Rectal smooth muscle tissue (tissue), 1 donor: ENCODE measurements at regions not wholly inside any gene's neighbourhood (a gene's known extent, or its start where the extent isn't known, plus 50 kb on each side); places are given as distances from the start of the nearest gene placed in this dataset.
"Not testable (repeated sequence)": the region's sequence is repeated elsewhere in the genome, so short reads cannot be mapped to it uniquely, and the experiment has no call there.

Source experiments
- H3K27ac ChIP-seq: one replicate; pipeline ENCODE4 v1.7.0; 2013; ENCODE audit warnings: low read depth, low read length, inconsistent platforms
- H3K27me3 ChIP-seq: one replicate; pipeline ENCODE4 v1.7.0; 2013; ENCODE audit warnings: low read length; ENCODE audit not compliant: control insufficient read depth, insufficient read depth
- H3K36me3 ChIP-seq: one replicate; pipeline ENCODE4 v1.7.0; 2013; ENCODE audit warnings: low read length; ENCODE audit not compliant: control insufficient read depth, insufficient read depth
- H3K4me1 ChIP-seq: one replicate; pipeline ENCODE4 v1.7.0; 2013; ENCODE audit warnings: low read length; ENCODE audit not compliant: control insufficient read depth, insufficient read depth
- H3K4me3 ChIP-seq: one replicate; pipeline ENCODE4 v1.7.0; 2013; ENCODE audit warnings: low read length
- H3K9ac ChIP-seq: one replicate; pipeline ENCODE4 v1.7.0; 2013; ENCODE audit warnings: low read length

DNA sequence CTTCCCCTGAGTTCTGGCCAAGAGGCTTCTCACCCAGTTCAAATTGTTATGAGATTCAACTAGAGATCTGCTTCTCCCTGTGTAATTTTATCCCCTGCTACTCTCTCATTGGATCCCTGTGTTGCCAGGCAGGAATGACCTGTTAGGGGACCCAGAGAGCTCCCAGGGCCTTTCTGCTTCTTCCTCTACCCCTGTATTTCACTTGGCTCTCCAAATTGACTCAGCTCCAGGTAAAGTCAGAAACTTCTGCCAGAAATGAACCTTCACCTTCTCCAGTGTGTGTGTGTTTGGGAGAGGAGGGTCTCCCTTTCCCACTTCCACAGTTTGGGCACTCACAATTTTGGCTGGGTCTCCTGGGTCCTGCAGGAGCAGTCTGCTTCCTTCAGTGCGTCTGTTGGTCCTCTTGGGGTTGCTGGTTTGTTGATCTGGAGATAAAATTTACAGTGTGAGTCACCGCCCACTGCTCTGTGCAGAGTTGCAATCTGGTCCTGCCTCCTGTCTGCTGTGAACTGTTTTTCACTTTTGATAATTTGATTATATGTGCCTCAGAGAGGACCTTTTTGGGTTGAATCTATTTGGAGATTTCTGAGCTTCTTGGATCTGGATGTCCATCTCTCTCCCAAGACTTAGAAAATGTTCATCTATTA lies 112.4 kb upstream of the EDA2R start:
- Histone ChIP-seq H3K27me3 (peaks cover 3% of the 10 kb centered on the region), H3K4me3 (no peak overlapping the region), H3K4me1 (no peaks in the 10 kb centered on the region), H3K27ac (no peak overlapping the region), H3K9ac (no peak overlapping the region), H3K36me3 (no peaks in the 10 kb centered on the region)

DNA sequence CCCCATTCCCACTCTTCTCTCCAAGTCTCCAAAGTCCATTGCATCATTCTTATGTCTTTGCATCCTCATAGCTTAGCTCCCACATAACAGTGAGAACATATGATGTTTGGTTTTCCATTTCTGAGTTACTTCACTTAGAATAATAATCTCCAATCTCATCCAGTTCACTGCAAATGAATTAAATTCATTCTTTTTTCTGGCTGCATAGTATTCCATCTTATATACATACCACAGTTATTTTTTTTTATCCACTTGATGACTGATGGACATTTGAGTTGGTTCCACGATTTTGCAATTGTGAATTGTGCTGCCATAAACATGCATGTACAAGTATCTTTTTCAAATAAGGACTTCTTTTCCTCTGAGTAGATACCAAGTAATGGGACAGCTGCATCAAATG lies 105.6 kb upstream of the EDA2R start:
- H3K36me3 ChIP-seq, H3K27me3 ChIP-seq, H3K27ac ChIP-seq, H3K9ac ChIP-seq, H3K4me1 ChIP-seq, H3K4me3 ChIP-seq: not testable (repeated sequence)

DNA sequence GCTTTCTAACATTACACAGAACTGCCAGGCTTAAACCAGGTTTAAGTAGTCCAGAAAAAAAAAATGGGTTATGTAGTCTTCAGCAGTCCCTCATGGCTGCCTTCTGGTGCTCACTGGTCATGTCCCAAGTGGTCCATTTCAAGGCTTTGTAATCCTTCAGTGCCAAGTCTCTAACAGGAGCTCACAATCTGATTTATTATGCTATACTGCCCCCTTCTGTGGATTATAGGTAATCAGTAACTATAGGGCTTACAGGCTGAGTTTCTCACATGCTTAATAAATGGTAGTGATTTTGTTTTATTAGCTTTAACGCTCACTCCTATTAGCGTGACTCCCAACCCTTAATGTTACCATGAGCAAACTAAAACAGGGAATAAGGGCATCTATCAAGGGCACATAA lies 92.5 kb upstream of the EDA2R start:
- H3K4me3 ChIP-seq = no peak overlapping the region
- no peak overlapping the region for H3K27ac ChIP-seq
- H3K4me1 ChIP-seq = no peaks in the 10 kb centered on the region
- no peaks in the 10 kb centered on the region for H3K27me3 ChIP-seq
- no peak overlapping the region for H3K9ac ChIP-seq
- H3K36me3 ChIP-seq = no peaks in the 10 kb centered on the region

DNA sequence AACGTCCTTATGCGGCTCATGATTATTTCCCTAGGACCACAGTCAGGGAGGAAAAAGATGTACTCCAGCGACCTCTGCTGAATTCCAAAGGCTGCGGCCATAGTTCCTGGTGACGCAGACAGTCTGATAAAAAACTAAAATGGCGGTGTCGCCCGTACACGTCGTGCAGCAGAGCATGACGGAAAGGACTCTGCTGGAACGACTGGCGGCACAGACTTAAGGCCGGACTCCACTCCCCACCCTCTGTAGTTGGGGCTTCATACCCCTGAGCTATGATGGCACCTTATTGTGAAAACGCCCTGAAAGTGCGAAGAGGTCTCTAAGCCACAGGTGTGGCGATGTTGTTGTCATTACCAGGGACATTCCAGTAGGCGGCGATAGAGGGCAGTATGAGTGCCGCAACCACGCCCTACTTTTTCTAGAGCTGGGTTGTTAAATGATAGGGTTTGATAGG lies 90.0 kb upstream of the EDA2R start:
- Histone ChIP-seq H3K4me3 (peak overlapping the region; percentile 76), H3K4me1 (no peaks in the 10 kb centered on the region), H3K27ac (no peak overlapping the region), H3K9ac (peak overlapping the region; percentile 62), H3K36me3 (no peaks in the 10 kb centered on the region), H3K27me3 (no peaks in the 10 kb centered on the region)

DNA sequence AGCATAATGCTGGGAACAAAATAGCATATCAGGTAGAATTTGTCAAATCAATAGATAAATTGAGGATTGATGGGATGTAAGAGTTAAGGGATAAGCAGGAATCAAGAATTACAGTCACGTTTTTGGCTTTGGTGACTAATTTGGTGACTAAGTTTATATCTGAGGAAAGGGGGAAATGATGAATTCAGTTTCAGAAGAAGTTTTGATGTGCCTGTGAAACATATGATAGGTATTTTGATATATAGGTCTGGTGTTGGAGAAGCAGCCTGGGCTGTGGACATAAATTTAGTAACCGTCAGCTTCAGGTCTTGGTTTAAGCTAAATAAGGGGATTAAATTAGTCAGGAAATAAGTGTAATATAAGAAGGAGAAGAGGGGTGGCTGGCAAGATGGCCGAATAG lies 79.0 kb upstream of the EDA2R start:
- no peak overlapping the region for H3K9ac ChIP-seq

DNA sequence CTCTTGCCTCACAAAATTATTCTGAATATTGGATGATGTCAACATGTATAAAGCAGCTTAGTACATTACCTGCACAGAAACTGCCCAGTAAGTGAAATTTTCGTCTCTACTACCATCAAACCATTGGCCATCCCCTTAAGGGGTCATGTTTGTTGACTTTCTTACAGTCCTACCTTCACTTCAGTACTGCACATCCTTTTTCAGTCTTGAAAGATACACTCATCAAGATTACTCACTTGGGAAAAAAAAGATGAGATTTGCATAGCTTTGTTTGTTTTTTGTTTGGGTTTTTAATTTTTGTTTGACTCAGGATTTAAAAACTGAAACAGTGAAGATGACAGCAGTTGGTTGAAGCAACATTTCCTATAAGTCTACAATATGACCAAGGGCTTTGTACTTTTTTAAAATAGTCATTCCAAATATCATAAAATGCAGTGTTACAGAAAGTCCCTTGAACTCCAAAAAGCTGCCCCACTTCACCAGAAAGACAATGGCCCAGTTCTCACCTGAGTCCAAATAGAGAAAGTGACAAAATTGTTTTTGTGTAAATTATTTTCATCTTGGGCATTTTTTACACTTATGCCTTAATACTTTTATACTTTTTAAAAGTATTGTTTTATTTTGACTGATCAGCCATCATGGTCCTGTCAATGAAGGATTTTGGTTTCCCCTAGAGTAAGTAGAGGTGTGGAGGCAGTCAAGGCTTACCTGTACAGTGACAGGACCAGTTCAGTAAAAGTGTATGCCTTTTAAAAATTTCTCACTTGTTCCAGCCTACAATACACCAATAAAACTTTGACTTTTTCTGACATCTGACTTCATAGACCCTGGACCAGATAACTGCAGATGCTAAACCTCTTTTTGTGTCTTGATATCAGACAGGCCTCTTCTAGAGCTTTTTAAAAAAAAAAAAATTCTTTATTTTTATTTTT lies 59.7 kb upstream of the EDA2R start:
- H3K4me1 ChIP-seq = no peaks in the 10 kb centered on the region

More for the DNA sequence above, 79.0 kb upstream of the EDA2R start:
- H3K36me3 ChIP-seq = no peaks in the 10 kb centered on the region
- H3K4me1 ChIP-seq = no peaks in the 10 kb centered on the region
- no peaks in the 10 kb centered on the region for H3K27me3 ChIP-seq
- no peak overlapping the region for H3K4me3 ChIP-seq
- no peak overlapping the region for H3K27ac ChIP-seq

DNA sequence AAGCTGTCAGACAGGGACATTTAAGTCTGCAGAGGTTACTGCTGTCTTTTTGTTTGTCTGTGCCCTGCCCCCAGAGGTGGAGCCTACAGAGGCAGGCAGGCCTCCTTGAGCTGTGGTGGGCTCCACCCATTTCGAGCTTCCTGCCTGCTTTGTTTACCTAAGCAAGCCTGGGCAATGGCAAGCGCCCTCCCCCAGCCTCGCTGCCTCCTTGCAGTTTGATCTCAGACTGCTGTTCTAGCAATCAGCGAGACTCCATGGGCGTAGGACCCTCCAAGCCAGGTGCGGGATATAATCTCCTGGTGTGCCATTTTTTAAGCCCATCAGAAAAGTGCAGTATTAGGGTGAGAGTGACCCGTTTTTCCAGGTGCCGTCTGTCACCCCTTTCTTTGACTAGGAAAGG lies 53.6 kb upstream of the EDA2R start:
- not testable (repeated sequence) for H3K27ac ChIP-seq, H3K9ac ChIP-seq, H3K4me1 ChIP-seq, H3K4me3 ChIP-seq, H3K27me3 ChIP-seq, H3K36me3 ChIP-seq

More for the DNA sequence above, 59.7 kb upstream of the EDA2R start:
- H3K36me3 ChIP-seq = no peaks in the 10 kb centered on the region
- no peak overlapping the region for H3K4me3 ChIP-seq
- H3K27me3 ChIP-seq = no peaks in the 10 kb centered on the region
- no peak overlapping the region for H3K9ac ChIP-seq
- no peak overlapping the region for H3K27ac ChIP-seq
